ENCODE measurements at regions not wholly inside any gene's neighbourhood (a gene's known extent, or its start where the extent isn't known, plus 50 kb on each side); places are given as distances from the start of the nearest gene placed in this dataset.

GRCh38 chr10:120783098-120783497, 68.1 kb upstream of the WDR11 start:
- Mint-ChIP-seq H3K27ac (no peak overlapping the region), H3K4me3 (no peak overlapping the region), H3K9me3 (no peaks in the 10 kb centered on the region), H3K4me1 (no peaks in the 10 kb centered on the region), H3K36me3 (no peaks in the 10 kb centered on the region), H3K27me3 (ENCODE audit: insufficient read depth, low read depth) (peaks cover 2% of the 10 kb centered on the region)
- H4K20me1 ChIP-seq (ENCODE audit: low read depth): no peaks in the 10 kb centered on the region
- H3K9ac ChIP-seq: no peak overlapping the region
- no peak for DNase-seq (ENCODE audit: low spot score)
- H2AFZ ChIP-seq (replicated peaks): no peak overlapping the region
- no peaks in the 10 kb centered on the region for H3K4me1 ChIP-seq
- H3F3A ChIP-seq (ENCODE audit: low read depth): no peaks in the 10 kb centered on the region
- no peak overlapping the region for H3K4me3 ChIP-seq
- H3K27ac ChIP-seq: no peak overlapping the region
- H3K27me3 ChIP-seq: no peaks in the 10 kb centered on the region
- H3K36me3 ChIP-seq: no peaks in the 10 kb centered on the region
- TF ChIP-seq CTCF (IDR thresholded peaks at IDR 0.05): no peak
- no peak for TF ChIP-seq EZH2 (IDR thresholded peaks at IDR 0.05)
- no peak for TF ChIP-seq EZH2phosphoT487 (IDR thresholded peaks at IDR 0.05)
- no peaks in the 10 kb centered on the region for H3K79me2 ChIP-seq (ENCODE audit: low read depth)
- no peaks in the 10 kb centered on the region for H3K9me3 ChIP-seq (ENCODE audit: low read depth)
- H3K4me2 ChIP-seq: no peak overlapping the region

- H3K4me1 ChIP-seq: peaks cover 3% of the 10 kb centered on the region
- no peak overlapping the region for H3K4me3 ChIP-seq
- H3K27me3 ChIP-seq: no peaks in the 10 kb centered on the region
- no peak overlapping the region for H3K27ac ChIP-seq
- H3K36me3 ChIP-seq: no peaks in the 10 kb centered on the region
- H3F3A ChIP-seq (ENCODE audit: low read depth): no peaks in the 10 kb centered on the region
- H3K9me3 ChIP-seq (ENCODE audit: low read depth): no peaks in the 10 kb centered on the region
- H4K20me1 ChIP-seq (ENCODE audit: low read depth): no peaks in the 10 kb centered on the region
- H3K4me2 ChIP-seq: no peak overlapping the region
- H3K4me3 Mint-ChIP-seq: no peak overlapping the region
- peaks cover 2% of the 10 kb centered on the region for H3K27me3 Mint-ChIP-seq (ENCODE audit: insufficient read depth, low read depth)
- H3K4me1 Mint-ChIP-seq: peaks cover 4% of the 10 kb centered on the region
- TF ChIP-seq EZH2phosphoT487 (IDR thresholded peaks at IDR 0.05) (no peak), CTCF (IDR thresholded peaks at IDR 0.05) (no peak), EZH2 (IDR thresholded peaks at IDR 0.05) (no peak)
- H2AFZ ChIP-seq (replicated peaks): no peak overlapping the region
- no peaks in the 10 kb centered on the region for H3K9me3 Mint-ChIP-seq
- H3K9ac ChIP-seq: no peak overlapping the region
- no peak overlapping the region for H3K27ac Mint-ChIP-seq
- DNase-seq (ENCODE audit: low spot score): no peak
- no peaks in the 10 kb centered on the region for H3K36me3 Mint-ChIP-seq
- no peaks in the 10 kb centered on the region for H3K79me2 ChIP-seq (ENCODE audit: low read depth)
These were observed 67.3 kb upstream of the WDR11 start for GRCh38 chr10:120783867-120784266.

GRCh38 chr10:120788771-120789170, 62.4 kb upstream of the WDR11 start:
- peaks cover 6% of the 10 kb centered on the region for H3F3A ChIP-seq (ENCODE audit: low read depth)
- Mint-ChIP-seq H3K27ac (no peak overlapping the region), H3K4me3 (no peak overlapping the region), H3K36me3 (no peaks in the 10 kb centered on the region), H3K27me3 (ENCODE audit: insufficient read depth, low read depth) (no peaks in the 10 kb centered on the region), H3K9me3 (no peaks in the 10 kb centered on the region), H3K4me1 (peaks cover 40% of the 10 kb centered on the region)
- H3K9me3 ChIP-seq (ENCODE audit: low read depth): no peaks in the 10 kb centered on the region
- TF ChIP-seq EZH2phosphoT487 (IDR thresholded peaks at IDR 0.05): no peak
- no peak for TF ChIP-seq EZH2 (IDR thresholded peaks at IDR 0.05)
- TF ChIP-seq CTCF (IDR thresholded peaks at IDR 0.05): no peak
- no peaks in the 10 kb centered on the region for H3K79me2 ChIP-seq (ENCODE audit: low read depth)
- H3K4me2 ChIP-seq: peak overlapping the region; percentile 8
- H3K9ac ChIP-seq: no peak overlapping the region
- no peak overlapping the region for H3K27ac ChIP-seq
- no peaks in the 10 kb centered on the region for H4K20me1 ChIP-seq (ENCODE audit: low read depth)
- no peak for DNase-seq (ENCODE audit: low spot score)
- no peak overlapping the region for H2AFZ ChIP-seq (replicated peaks)
- H3K27me3 ChIP-seq: no peaks in the 10 kb centered on the region
- H3K36me3 ChIP-seq: no peaks in the 10 kb centered on the region
- H3K4me1 ChIP-seq: peaks cover 23% of the 10 kb centered on the region
- no peak overlapping the region for H3K4me3 ChIP-seq
